IMR-90 (cell line): ENCODE measurements at regions not wholly inside any gene's neighbourhood (a gene's known extent, or its start where the extent isn't known, plus 50 kb on each side); places are given as distances from the start of the nearest gene placed in this dataset.

ENCODE experiments used
- ATAC-seq: fragments of 200-7000 bp; cut with Tn5 transposase; 2 replicates; pipeline ENCODE4 v1.9.1; 2020; ENCODE audit warnings: low read depth, mild to moderate bottlenecking, moderate library complexity
- BruUV-seq: library from RNA; stranded (reverse); fragments of 400-500 nt; replicated peaks from 2 replicates; lab custom pipeline; 2021; lab: Mats Ljungman, UMichigan
- CTCF ChIA-PET: fragments of 300-600 bp; formaldehyde crosslinking; extraction: SDS; loops from one replicate; lab custom pipeline; 2021; ENCODE audit warnings: antibody characterized with exemption; lab: Yijun Ruan, JAX
- POLR2A ChIA-PET: fragments of 300-600 bp; sonication (Branson Sonifier 250); formaldehyde crosslinking; loops from one replicate; lab custom pipeline; 2022; ENCODE audit warnings: antibody characterized with exemption; ENCODE audit not compliant: unreplicated experiment; lab: Charles Lee
- DNase-seq: peaks from one replicate; pipeline ENCODE4 v3.0.0; 2013
- H2AFZ ChIP-seq: replicated peaks from 2 replicates; pipeline ENCODE3; 2013; ENCODE audit warnings: low read length, mild to moderate bottlenecking; ENCODE audit not compliant: poor library complexity
- H2AK5ac ChIP-seq: 2 replicates; pipeline ENCODE4 v1.6.1; 2013; ENCODE audit warnings: low read depth, low read length, inconsistent platforms
- H2AK9ac ChIP-seq: replicated peaks from 2 replicates; pipeline ENCODE3; 2013; ENCODE audit warnings: mild to moderate bottlenecking, low read depth, low read length, moderate library complexity; ENCODE audit not compliant: poor library complexity
- H2BK120ac ChIP-seq: 2 replicates; pipeline ENCODE4 v1.6.1; 2013; ENCODE audit warnings: low read depth, low read length, inconsistent platforms
- H2BK15ac ChIP-seq: 3 replicates; pipeline ENCODE4 v1.6.1; 2013; ENCODE audit warnings: low read depth, low read length, inconsistent platforms
- H2BK20ac ChIP-seq: 2 replicates; pipeline ENCODE4 v1.6.1; 2013; ENCODE audit warnings: low read depth, mild to moderate bottlenecking, inconsistent platforms, low read length, moderate library complexity
- H2BK5ac ChIP-seq: 2 replicates; pipeline ENCODE4 v1.6.1; 2013; ENCODE audit warnings: mild to moderate bottlenecking, low read depth, low read length, inconsistent platforms; ENCODE audit not compliant: poor library complexity, severe bottlenecking
- H3K14ac ChIP-seq: replicated peaks from 2 replicates; pipeline ENCODE4 v1.6.1; 2013; ENCODE audit warnings: low read depth, low read length, inconsistent platforms
- H3K18ac ChIP-seq: 2 replicates; pipeline ENCODE4 v1.6.1; 2013; ENCODE audit warnings: low read depth, low read length, control low read depth
- H3K23ac ChIP-seq: 2 replicates; pipeline ENCODE4 v1.6.1; 2013; ENCODE audit warnings: low read depth, low read length, inconsistent platforms
- H3K27ac ChIP-seq: 2 replicates; pipeline ENCODE4 v1.5.1; 2013; ENCODE audit warnings: mild to moderate bottlenecking, control low read depth, low read length; ENCODE audit not compliant: insufficient read depth
- H3K27me3 ChIP-seq: 2 replicates; pipeline ENCODE4 v1.6.1; 2013; ENCODE audit warnings: low read length; ENCODE audit not compliant: control insufficient read depth, insufficient read depth
- H3K36me3 ChIP-seq: 2 replicates; pipeline ENCODE4 v1.6.1; 2013; ENCODE audit warnings: low read length, mixed read lengths; ENCODE audit not compliant: control insufficient read depth, insufficient read depth
- H3K4ac ChIP-seq: 2 replicates; pipeline ENCODE4 v1.6.1; 2013; ENCODE audit warnings: low read depth, low read length, inconsistent platforms
- H3K4me1 ChIP-seq: 2 replicates; pipeline ENCODE4 v1.6.1; 2013; ENCODE audit warnings: low read length, mixed read lengths; ENCODE audit not compliant: control insufficient read depth, insufficient read depth
- H3K4me2 ChIP-seq: 2 replicates; pipeline ENCODE4 v1.6.1; 2013; ENCODE audit warnings: low read depth, mild to moderate bottlenecking, control low read depth, low read length, moderate library complexity
- H3K4me3 ChIP-seq: 2 replicates; pipeline ENCODE4 v1.5.1; 2013; ENCODE audit warnings: low read depth, mild to moderate bottlenecking, control low read depth, low read length, moderate library complexity; ENCODE audit not compliant: insufficient read depth
- H3K56ac ChIP-seq: 2 replicates; pipeline ENCODE4 v1.6.1; 2013; ENCODE audit warnings: low read length, inconsistent platforms; ENCODE audit not compliant: insufficient read depth; ENCODE audit errors: extremely low read depth
- H3K79me1 ChIP-seq, 2 experiments: 2 replicates each; pipeline ENCODE4 v1.6.1; 2013; ENCODE audit warnings: low read length in 2 of 2, inconsistent platforms in 1 of 2, low read depth in 1 of 2
- H3K9ac ChIP-seq: 2 replicates; pipeline ENCODE4 v1.6.1; 2013; ENCODE audit warnings: low read depth, low read length, control low read depth
- H3K9me1 ChIP-seq: 2 replicates; pipeline ENCODE4 v1.6.1; 2013; ENCODE audit warnings: low read length, inconsistent platforms; ENCODE audit not compliant: insufficient read depth
- H3K9me3 ChIP-seq: 2 replicates; pipeline ENCODE4 v1.6.1; 2013; ENCODE audit warnings: low read length; ENCODE audit not compliant: control insufficient read depth, insufficient read depth
- H4K20me1 ChIP-seq: 2 replicates; pipeline ENCODE4 v1.6.1; 2013; ENCODE audit warnings: low read length, inconsistent platforms; ENCODE audit not compliant: insufficient read depth
- H4K5ac ChIP-seq: 2 replicates; pipeline ENCODE4 v1.6.1; 2013; ENCODE audit warnings: mild to moderate bottlenecking, low read depth, low read length, control low read depth
- H4K8ac ChIP-seq, 2 experiments: 2 replicates each; pipeline ENCODE4 v1.6.1; 2013; ENCODE audit warnings: low read depth in 2 of 2, low read length in 2 of 2, control low read depth in 1 of 2, inconsistent platforms in 1 of 2
- H4K91ac ChIP-seq: 2 replicates; pipeline ENCODE4 v1.6.1; 2013; ENCODE audit warnings: low read depth, low read length, inconsistent platforms; ENCODE audit not compliant: insufficient read depth
- CTCF ChIP-seq: conservative IDR thresholded peaks from 2 replicates; pipeline ENCODE4 v1.5.1; 2012; ENCODE audit warnings: mild to moderate bottlenecking, low read depth, low read length, improper control_type of control experiment
- MAFK ChIP-seq: IDR thresholded peaks from 2 replicates; pipeline ENCODE4 v1.6.1; 2012; ENCODE audit warnings: low read depth, low read length, improper control_type of control experiment
- RAD21 ChIP-seq: IDR thresholded peaks from 2 replicates; pipeline ENCODE4 v1.6.1; 2012; ENCODE audit warnings: low read length, improper control_type of control experiment
- SMC3 ChIP-seq: fragments of 150-350 bp; IDR thresholded peaks from 2 replicates; pipeline ENCODE4 v1.6.1; 2016; ENCODE audit warnings: low read depth, mild to moderate bottlenecking, antibody characterized with exemption, low read length, moderate library complexity
- WGBS, 2 experiments: methylation state at CpG; one replicate each; pipeline versions ENCODE4 v1.1.5 to v1.1.7; 2013; ENCODE audit warnings: missing lambda C conversion rate in 2 of 2; ENCODE audit not compliant: insufficient read length in 1 of 2; ENCODE audit errors: extremely low coverage in 2 of 2; 5-methylcytosine and 5-hydroxymethylcytosine counted together
- dilution Hi-C: fragments of 300-500 bp; cut with HindIII; formaldehyde crosslinking; loops from one replicate; pipeline ENCODE4 v1.14.3; 2018; ENCODE audit warnings: low sequenced_read_pairs; ENCODE audit not compliant: unreplicated experiment
- in situ Hi-C: fragments of 300-500 bp; cut with MboI; formaldehyde crosslinking; loops from 3 replicates; pipeline ENCODE4 v1.14.3; 2019; ENCODE audit warnings: low sequenced_read_pairs, inconsistent platforms, mixed read lengths
- intact Hi-C: fragments of 100-400 bp; cut with micrococcal nuclease; formaldehyde crosslinking; loops from 2 replicates; pipeline ENCODE4 v1.10.0; 2022

GRCh38 chr12:114166362-114166761 lies 200.2 kb upstream of the RBM19 start:
- Histone ChIP-seq H2BK20ac (no peak overlapping the region), H3K9me3 (no peaks in the 10 kb centered on the region), H3K4me2 (no peak overlapping the region), H4K5ac (no peak overlapping the region), H4K91ac (no peak overlapping the region), H3K27me3 (no peaks in the 10 kb centered on the region; the same call in 1 of the 2 replicates), H3K56ac (no peak overlapping the region), H2BK5ac (no peak overlapping the region), H3K23ac (no peak overlapping the region), H3K9ac (no peak overlapping the region), H3K18ac (no peak overlapping the region), H4K8ac (no peak overlapping the region), H3K4me3 (no peak overlapping the region), H2BK120ac (no peak overlapping the region), H3K4me1 (no peaks in the 10 kb centered on the region), H2AK5ac (no peak overlapping the region), H2BK15ac (no peak overlapping the region), H3K9me1 (no peaks in the 10 kb centered on the region), H3K4ac (no peak overlapping the region), H3K27ac (no peak overlapping the region), H3K36me3 (no peaks in the 10 kb centered on the region), H3K79me1 (no peaks in the 10 kb centered on the region), H2AFZ (no peak overlapping the region), H3K14ac (no peak overlapping the region), H4K20me1 (no peaks in the 10 kb centered on the region), H2AK9ac (no peak overlapping the region)
- BruUV-seq = no TSS peak
- POLR2A ChIA-PET = no interaction called here
- peak; percentile 75 for ATAC-seq
- no CpG with 5 or more reads among the region's 7 CpGs for WGBS, 2 experiments
- dilution Hi-C loops = no loop called here
- DNase-seq = peak; percentile 60
- CTCF ChIA-PET = interaction anchor here (0.7 to 3.0 kb wide), 7 partner anchors 10 to 342 kb away, joined by 3 to 15 read pairs (median 4); no protein-coding TSS in a partner anchor
- intact Hi-C loops = loop anchor here (1.0 to 5.0 kb wide), 4 partner anchors 236 to 1756 kb away; no protein-coding TSS in a partner anchor
- TF ChIP-seq MAFK = no peak
- TF ChIP-seq CTCF = peak; percentile 62
- peak; percentile 51 for TF ChIP-seq SMC3
- peak; percentile 74 for TF ChIP-seq RAD21
- in situ Hi-C loops = loop anchor here (25.0 kb wide), 1 partner anchor 346 kb away; no protein-coding TSS in a partner anchor
